SK-N-DZ (cell line): ENCODE measurements at regions not wholly inside any gene's neighbourhood (a gene's known extent, or its start where the extent isn't known, plus 50 kb on each side); places are given as distances from the start of the nearest gene placed in this dataset.

ENCODE experiments used
- DNase-seq: peaks from one replicate; pipeline ENCODE4 v3.0.0-alpha.2; 2015; ENCODE audit warnings: low spot score

DNA sequence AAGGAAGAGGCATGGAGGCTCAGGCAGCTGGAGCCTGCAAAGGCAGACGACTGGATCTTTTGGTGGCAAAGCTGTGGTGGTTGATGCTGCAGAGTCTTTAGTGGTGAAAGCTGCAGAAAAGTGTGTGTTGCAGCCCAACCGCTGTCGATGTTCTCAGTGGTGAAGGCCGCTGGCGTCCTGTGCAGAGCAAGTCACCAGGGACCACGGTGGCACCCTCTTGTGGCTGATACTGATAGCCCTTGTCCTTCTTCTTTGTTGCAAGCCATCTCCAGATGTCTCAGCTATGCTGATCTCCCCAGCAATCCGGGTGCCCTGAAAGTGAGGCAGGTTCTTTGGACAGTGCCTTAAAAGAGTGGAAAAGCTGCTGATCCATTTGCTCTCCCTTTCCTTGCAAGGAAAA is 610.9 kb upstream of the PCDH9 start:
- DNase-seq = no peak

DNA sequence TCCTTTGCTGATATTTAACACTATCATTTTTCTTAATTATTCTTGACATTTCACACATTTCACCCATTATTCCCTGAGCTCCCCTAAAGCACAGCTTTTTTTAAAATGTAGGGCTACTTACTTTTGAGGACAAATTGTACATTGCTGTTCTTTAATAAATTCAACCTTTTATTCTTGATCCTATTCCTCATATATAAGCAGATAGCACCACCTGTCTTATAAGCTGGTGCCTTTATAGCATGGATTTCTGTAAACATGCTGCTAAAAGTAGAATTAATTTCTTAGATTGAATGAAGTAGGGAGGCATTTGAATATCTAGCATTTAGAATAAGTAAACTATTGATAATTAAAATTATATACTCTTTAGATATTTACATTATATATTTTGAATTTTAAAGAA is 603.4 kb upstream of the PCDH9 start:
- DNase-seq = no peak

DNA sequence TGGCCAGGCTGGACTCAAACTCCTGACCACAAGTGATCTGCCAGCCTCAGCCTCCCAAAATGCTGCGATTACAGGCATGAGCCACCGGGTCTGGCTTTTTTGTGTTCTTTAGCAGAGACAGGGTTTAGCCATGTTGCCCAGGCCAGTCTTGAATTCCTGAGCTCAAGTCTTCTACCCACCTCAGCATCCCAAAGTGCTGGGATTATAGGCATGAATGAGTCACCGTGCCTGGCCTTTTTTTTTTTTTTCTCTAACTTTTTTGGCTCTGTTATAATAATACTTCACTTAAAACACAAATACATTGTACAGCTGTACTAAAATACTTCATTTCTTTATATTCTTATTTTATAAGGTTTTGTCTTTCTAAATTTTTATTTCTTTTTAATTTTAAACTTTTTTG is 599.5 kb upstream of the PCDH9 start:
- no peak for DNase-seq

DNA sequence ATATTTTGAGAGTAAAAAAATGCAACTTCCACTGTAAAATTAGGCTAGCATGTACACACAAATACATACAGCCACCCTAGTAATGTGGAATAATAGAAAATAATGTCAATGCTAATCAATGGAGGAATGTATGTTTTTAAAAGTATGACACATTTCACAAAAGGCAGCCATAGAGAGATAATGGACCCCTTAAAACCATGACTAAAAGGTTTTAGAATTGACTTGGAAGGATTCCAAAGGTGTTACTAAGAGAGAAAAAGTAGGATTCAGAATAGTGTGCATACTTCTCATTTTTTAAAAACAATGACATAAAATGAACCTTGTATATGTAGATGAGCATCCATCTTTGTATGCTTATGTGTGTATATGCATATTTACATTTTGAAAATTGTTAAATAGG is 597.9 kb upstream of the PCDH9 start:
- DNase-seq = no peak

DNA sequence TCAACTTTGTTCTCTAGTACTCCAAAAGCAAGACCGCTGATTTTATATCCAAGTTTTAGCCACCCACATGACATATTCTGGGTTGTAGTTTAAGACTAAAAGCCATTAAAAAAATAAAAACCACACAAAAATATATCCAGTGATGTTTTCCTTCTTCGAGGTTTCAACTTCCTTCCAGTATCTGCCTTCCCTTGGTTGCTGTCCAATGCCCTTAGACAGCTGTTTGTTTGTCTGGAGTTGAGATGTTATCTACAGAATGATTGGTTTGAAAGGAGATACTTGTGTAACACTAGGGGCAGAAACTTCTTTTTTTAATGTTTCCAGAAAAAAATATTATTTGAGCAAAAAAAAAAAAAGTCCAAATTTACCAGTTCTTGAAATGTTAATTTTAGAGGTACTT is 591.5 kb upstream of the PCDH9 start:
- DNase-seq = peak; percentile 16

DNA sequence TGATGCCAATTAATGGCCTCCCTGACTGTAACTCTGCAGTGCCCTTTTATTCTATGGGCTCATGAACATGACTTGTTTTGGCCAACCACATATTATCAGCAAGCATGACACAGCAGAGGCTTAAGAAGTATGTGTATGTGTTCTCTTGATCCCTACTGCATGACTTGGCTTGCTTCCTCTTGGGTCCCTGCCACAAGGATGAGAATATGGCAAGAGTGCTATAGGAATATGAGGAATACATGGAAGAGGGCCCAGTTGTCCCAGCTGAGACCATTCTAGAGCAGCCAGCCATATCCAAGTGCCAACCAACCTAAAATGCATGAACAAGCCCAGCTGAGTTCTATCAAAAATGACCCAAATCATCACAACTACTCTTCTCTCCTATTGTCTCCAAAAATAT is 576.7 kb upstream of the PCDH9 start:
- no peak for DNase-seq

DNA sequence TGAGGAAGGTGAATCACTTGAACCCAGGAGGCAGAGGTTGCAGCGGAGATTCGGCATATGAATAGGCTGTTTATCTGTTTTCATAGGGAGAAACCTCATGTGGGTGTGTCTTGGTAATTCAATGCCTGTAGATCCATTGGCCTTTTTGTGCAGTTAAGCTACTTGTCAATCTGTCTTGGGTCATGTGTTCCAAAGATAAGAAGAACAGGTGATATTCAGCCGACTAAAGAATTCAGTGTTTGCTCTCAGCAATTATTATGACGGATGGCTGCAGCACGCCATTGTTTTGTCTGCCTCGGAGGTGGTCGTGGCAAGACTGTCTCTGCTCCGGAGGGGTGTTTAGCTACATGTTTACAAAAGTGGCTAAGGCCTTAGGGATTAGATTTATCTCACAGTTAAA is 573.0 kb upstream of the PCDH9 start:
- DNase-seq = peak; percentile 11

DNA sequence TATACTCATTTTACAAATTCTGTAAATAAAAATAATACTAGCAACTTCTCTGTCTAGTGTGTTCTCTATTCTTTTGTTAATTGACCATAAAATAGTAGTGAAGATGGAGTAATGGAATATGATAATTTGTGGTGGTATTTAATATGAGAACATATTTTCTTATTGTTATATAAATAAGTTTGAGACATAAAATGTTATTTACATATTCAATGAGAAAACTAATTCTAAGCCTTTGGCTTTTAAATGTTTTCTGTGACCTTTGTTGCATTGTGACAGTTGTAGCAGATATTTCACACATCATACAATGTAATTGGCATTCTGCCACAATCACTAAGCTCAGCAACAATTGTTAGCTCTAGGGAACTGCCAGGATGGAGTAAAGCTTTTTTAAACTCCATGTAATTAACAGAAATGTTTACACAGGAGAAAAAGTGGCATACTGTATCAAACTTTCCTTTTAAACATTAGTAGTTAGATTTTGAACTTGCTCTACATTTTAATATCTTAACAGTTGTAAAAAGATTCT is 562.1 kb upstream of the PCDH9 start:
- no peak for DNase-seq

DNA sequence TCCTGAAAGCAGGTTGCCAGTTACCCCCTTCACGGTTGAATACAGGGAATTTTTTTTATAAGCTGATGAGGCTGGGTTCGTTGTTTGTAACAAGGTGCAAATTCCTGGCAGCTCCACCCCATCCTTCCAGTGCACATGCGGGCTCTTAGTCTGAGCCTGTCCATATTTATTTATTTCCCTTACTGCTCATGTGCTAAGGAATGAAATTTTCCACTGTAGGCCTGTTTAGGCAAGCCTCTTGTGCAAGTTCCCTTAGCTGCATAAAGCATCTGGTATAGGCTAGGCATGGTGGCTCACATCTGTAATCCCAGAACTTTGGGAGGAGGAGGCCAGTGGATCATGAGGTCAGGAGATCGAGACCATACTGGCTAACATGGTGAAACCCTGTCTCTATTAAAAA is 560.9 kb upstream of the PCDH9 start:
- DNase-seq = no peak

DNA sequence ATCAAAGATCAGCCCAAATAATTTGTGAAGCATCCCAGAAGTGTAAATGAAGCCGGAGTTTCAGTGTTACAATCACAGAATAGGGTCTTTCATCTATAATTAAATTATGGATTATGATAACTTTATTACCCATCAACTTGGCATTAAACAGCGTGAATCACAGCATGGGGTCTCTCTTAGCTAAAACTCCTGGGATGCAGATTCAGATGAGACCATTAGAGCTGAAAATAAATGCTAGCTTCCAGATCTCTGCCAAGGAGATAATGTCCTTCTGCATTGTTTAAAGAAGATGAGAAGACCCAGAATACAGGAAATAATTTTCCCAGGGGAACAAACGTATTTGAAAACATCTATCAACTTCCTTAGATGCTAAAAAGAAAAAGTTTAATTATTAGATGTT is 546.0 kb upstream of the PCDH9 start:
- peak; percentile 79 for DNase-seq

DNA sequence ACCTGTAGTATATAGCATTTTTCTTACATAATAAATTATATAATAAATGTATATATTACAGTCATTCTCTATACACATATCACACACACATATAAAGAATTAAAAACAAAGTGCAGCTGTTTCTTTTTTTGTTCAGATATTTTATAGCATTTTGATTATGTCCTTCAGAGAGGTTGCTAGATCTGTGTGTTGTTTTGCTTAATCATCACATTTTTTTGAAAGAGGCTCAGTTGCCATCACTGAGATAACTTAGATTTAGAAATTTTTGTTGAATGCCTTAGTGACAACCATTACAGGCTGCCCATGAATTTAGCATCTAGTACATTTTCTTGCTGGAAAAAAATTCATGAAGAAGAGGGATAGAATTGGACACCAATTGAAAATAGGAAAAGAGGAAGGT is 545.2 kb upstream of the PCDH9 start:
- DNase-seq = no peak

DNA sequence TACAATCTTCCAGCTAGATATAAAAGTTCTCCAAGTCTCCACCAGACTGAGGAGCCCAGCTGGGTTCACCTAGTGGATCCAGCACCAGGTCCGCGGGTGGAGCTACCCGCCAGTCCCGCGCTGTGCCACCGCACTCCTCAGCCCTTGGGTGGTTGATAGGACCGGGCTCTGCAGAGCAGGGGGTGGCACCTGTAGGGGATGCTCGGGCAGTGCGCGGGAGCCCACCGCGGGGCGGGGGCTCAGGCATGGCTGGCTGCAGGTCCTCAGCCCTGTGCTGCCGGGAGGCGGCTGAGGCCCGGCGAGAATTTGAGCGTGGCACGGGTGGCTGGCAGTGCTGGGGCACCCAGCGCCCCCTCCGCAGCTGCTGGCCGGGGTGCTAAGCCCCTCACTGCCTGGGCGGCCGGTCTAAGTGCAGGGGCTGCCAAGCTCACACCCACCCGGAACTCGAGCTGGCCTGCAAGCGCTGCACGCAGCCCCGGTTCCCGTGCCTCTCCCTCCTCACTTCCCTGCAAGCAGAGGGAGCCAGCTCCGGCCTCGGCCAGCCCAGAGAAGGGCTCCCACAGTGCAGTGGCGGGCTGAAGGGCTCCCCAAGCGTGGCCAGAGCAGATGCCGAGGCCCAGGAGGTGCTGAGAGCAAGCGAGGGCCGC is 542.8 kb upstream of the PCDH9 start:
- DNase-seq = no peak

DNA sequence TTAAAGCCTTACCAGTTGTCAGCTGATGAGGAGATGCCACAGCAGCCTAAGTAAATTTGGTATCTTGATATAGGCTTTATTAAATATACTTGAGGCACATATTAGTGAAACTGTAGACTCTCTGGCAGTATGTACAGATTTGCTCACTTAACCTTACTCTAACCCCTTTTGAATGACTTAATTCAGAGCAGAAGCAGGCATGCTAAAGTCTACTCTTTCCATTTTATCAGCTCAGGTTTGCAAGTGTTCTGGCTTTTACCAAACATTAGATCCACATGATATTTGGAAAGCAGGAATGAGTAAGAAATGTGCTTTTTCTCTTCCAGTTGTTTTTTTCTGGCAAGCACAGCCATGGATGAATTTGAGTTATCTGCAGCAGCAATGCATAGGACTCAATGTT is 541.0 kb upstream of the PCDH9 start:
- peak; percentile 86 for DNase-seq

DNA sequence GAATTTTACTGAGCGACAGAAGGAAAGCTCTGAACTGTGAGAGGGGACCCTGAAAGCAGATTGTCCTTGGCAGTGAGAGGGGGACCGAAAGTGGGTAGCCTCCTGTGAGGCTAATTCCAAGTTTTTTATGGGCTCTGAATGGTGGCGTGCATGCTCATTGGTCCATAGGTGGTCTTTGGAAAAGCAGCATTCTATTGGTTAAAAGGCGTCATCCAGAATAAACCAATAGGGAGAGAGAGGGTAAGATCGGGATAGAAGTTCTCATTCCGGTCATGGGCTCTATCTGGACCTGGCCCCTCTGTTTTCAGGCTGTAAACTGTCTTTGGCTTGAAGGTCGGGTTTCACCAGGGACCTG is 539.8 kb upstream of the PCDH9 start:
- no peak for DNase-seq

DNA sequence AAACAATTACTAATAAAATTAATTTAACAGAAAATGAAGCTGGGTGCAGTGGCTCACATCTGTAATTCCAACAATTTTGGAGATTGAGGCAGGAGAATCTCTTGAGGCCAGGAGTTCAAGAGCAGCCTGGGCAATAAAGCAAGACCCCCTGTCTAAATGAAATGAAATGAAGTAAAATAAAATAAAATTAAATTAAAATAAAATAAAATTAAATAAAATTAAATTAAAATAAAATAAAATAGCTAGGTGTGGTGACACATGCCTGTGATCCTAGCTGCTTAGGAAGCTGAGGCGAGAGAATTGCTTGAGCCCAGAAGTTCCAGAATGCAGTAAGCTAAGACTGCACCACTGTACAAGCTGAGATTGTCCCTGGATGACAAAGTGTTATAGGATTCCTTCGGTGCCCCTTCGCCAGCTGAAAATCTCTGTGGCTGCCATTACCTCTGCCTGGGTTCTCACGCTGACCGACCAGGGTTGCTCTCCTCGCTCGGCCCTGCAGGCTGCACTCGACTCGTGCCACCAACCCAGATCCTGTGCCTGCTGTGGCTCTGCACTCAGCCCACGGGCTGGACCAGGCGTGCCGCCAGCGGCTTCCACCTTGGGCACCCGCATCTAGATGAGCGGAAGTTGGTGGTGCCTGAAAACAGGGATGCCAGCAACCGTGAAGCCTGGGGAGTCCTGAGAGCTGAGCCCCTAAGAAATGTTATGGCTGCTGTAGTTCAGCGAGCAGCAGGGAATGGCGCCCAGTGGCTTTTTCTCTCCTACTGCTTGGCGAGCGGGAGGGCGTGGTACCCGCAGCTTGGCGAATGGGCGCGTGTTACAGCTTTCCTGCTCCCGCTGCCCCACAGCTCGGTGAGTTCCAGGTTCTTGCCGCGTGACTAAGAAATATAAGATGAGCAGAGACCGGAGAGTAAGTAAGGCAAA is 539.2 kb upstream of the PCDH9 start:
- DNase-seq = no peak

DNA sequence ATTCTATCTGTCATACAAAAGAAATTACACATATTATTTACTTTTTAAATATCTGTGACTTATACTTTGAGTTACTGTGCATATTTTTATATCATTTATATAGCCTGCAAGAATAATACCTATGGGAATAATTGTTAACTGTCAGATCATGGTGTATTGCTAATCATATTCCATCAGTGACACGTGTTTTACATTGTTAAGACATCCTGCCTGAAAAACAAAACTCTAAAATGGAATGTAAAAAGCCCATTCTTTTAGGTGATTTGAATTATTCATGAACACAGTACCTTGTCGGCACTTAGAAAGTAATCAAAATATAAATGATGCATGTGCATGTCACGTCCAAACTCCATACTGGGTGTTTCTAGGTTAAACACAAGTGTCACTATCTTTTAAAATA is 533.8 kb upstream of the PCDH9 start:
- no peak for DNase-seq

DNA sequence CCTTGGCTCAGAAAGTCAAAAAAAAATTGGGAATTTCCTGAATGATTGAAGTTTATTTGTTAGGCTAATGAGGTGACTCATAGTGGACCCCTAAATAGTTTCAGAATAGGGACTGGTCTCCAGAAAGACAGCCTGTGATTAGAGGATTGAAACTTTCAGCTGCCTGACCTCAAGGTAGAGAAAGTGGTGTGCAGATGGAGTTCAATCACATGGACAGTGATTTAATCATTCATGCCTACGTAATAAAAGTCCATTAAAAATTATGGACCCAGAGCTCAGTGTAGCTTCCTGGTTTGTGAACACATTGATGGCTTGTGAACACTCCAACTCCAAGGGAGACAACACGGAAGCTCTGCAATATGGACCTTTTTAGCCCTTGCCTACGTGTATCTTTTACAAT is 533.2 kb upstream of the PCDH9 start:
- DNase-seq = no peak

DNA sequence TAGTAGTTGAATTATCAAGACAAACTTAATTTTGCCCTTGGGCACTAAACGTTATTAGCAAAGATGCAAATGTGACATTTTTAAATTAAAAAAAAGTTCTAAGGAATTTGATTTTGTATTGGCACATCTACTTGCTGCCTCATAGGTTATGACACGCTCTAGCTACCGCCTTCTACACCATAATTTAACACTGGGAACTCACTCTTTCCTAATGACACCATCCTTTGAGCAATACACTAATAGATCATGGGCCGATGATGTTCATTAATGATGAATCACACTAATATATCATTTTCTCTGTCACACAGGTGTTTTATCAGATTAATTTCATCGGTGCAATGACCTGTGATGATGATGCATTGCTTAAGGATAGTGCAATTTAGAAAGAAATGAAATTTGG is 528.8 kb upstream of the PCDH9 start:
- no peak for DNase-seq

DNA sequence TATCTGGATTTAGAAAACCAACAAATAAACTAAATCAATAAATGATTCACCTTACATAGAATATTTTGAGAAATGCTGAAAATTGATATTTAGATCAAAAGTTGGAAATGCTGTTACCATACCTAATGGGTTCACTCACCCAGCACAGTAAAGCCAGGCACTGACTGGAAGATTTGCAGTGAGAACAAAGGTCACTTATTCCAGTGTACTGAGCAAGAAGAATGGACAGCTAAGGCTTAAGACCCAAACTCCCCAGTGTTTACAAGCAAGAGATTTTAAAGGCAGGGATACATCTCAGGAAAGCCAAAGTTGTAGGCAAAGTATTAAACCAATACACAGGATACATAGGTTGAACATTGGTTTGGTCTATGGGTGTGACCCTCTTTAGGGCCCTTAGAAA is 523.9 kb upstream of the PCDH9 start:
- no peak for DNase-seq

DNA sequence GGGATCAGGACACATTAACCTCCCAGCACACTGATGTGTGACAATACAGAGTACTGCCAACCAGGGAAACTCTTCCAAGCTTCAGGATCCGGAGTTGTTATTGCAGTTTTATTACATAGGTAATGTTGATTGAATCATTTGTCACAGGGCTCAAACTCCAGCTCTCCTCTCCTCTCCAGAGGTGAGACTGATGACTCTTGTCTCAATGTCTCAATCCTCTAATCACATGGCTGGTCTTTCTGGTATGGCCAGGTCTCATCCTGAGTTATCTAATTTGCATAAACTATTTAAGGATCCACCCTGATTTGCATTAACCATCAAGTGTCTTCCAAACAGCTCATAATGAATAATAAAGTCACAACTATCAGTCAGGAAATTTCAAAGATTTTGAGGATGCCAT is 522.6 kb upstream of the PCDH9 start:
- DNase-seq = no peak

DNA sequence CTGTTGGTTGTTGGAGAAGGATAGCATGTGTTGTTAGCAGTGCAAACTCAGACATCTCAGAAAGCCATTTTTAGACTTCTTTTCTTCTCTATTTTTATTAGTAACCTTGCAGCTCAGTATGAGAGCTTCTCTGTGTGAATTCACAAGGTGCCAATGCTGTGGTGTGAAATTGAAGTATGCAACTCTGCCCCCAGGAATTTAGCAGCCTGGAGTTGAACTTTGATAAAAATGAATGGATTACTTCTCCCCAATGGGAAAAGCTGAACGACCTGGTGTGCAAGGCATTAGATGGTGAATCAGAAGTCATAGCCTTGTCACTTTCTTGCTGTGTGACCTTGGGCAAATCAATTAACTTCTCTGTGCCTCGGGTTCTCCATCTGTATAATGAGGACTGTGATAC is 512.3 kb upstream of the PCDH9 start:
- DNase-seq = no peak

DNA sequence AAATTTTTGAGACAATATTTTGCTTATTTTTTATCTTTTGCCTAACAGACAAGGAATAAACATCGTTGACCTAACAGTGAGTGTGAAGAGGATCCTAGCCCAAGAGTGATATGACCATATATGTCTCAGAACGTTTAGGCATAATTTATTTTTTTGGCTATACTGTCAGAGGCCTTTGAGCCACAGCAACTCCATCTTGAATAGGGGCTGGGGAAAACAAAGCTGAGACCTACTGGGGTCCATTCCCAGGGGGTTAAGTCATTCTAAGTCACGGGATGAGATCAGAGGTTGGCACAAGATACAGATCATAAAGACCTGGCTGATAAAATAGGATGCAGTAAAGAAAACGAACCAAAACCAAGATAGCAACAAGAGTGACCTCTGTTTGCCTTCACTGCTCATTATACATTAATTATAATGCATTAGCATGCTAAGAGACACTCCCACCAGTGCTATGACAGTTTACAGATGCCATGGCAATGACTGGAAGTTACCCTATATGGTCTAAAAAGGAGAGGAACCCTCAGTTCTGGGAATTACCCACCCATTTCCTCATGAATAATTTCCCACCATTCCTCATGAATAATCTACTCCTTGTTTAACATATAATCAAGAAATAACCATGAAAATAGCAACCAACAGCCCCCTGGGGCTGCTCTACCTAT is 510.9 kb upstream of the PCDH9 start:
- DNase-seq = no peak
